Activated naive CD4-positive, alpha-beta T cell treated with anti-CD3 and anti-CD28 coated beads, Interleukin-2, amount 50 U/mL, for 24 hours (primary cell): ENCODE measurements at regions not wholly inside any gene's neighbourhood (a gene's known extent, or its start where the extent isn't known, plus 50 kb on each side); places are given as distances from the start of the nearest gene placed in this dataset.

Experiments used
- H3K27ac Mint-ChIP-seq: one replicate; pipeline ENCODE4 v1.8.0; 2021; ENCODE audit warnings: mild to moderate bottlenecking, mixed read lengths
- H3K27me3 Mint-ChIP-seq: one replicate; pipeline ENCODE4 v1.8.0; 2021; ENCODE audit warnings: mixed read lengths
- H3K36me3 Mint-ChIP-seq: one replicate; pipeline ENCODE4 v1.8.0; 2021; ENCODE audit warnings: mixed read lengths
- H3K4me1 Mint-ChIP-seq: one replicate; pipeline ENCODE4 v1.8.0; 2021; ENCODE audit warnings: mixed read lengths
- H3K4me3 Mint-ChIP-seq: one replicate; pipeline ENCODE4 v1.8.0; 2021; ENCODE audit warnings: mild to moderate bottlenecking, mixed read lengths
- H3K9me3 Mint-ChIP-seq: one replicate; pipeline ENCODE4 v1.8.0; 2021; ENCODE audit warnings: mixed read lengths

- H3K9me3 Mint-ChIP-seq, result no peaks in the 10 kb centered on the region
- H3K4me3 Mint-ChIP-seq, result no peak overlapping the region
- no peaks in the 10 kb centered on the region for H3K4me1 Mint-ChIP-seq
- no peaks in the 10 kb centered on the region for H3K36me3 Mint-ChIP-seq
- H3K27me3 Mint-ChIP-seq, result peaks cover 6% of the 10 kb centered on the region
- no peak overlapping the region for H3K27ac Mint-ChIP-seq
Observed at GRCh38 chr5:72623936-72624335, 116.7 kb upstream of the ZNF366 start.

GRCh38 chr5:72623323-72623722, 116.1 kb upstream of the ZNF366 start:
- Mint-ChIP-seq H3K4me1 (no peaks in the 10 kb centered on the region), H3K4me3 (no peak overlapping the region), H3K27me3 (peaks cover 6% of the 10 kb centered on the region), H3K27ac (no peak overlapping the region), H3K36me3 (no peaks in the 10 kb centered on the region), H3K9me3 (no peaks in the 10 kb centered on the region)

- Mint-ChIP-seq H3K4me3 (no peak overlapping the region), H3K27me3 (peaks cover 6% of the 10 kb centered on the region), H3K27ac (no peak overlapping the region), H3K9me3 (no peaks in the 10 kb centered on the region), H3K36me3 (no peaks in the 10 kb centered on the region), H3K4me1 (no peaks in the 10 kb centered on the region)
Observed at GRCh38 chr5:72622170-72622760, 115.1 kb upstream of the ZNF366 start.

GRCh38 chr5:72621576-72621975, 114.4 kb upstream of the ZNF366 start:
- Mint-ChIP-seq H3K4me1 (no peaks in the 10 kb centered on the region), H3K27ac (no peak overlapping the region), H3K36me3 (no peaks in the 10 kb centered on the region), H3K27me3 (peaks cover 6% of the 10 kb centered on the region), H3K9me3 (no peaks in the 10 kb centered on the region), H3K4me3 (no peak overlapping the region)

- H3K36me3 Mint-ChIP-seq, result no peaks in the 10 kb centered on the region
- H3K4me1 Mint-ChIP-seq, result no peaks in the 10 kb centered on the region
- H3K9me3 Mint-ChIP-seq, result no peaks in the 10 kb centered on the region
- peaks cover 6% of the 10 kb centered on the region for H3K27me3 Mint-ChIP-seq
- no peak overlapping the region for H3K4me3 Mint-ChIP-seq
- H3K27ac Mint-ChIP-seq, result no peak overlapping the region
Observed at GRCh38 chr5:72619677-72620076, 112.5 kb upstream of the ZNF366 start.

- Mint-ChIP-seq H3K36me3 (no peaks in the 10 kb centered on the region), H3K4me1 (no peaks in the 10 kb centered on the region), H3K9me3 (no peaks in the 10 kb centered on the region), H3K27ac (no peak overlapping the region), H3K27me3 (peaks cover 5% of the 10 kb centered on the region), H3K4me3 (no peak overlapping the region)
Observed at GRCh38 chr5:72619251-72619650, 112.0 kb upstream of the ZNF366 start.

- Mint-ChIP-seq H3K4me1 (no peaks in the 10 kb centered on the region), H3K27me3 (peaks cover 3% of the 10 kb centered on the region), H3K36me3 (no peaks in the 10 kb centered on the region), H3K4me3 (no peak overlapping the region), H3K9me3 (no peaks in the 10 kb centered on the region), H3K27ac (no peak overlapping the region)
Observed at GRCh38 chr5:72618708-72619107, 111.5 kb upstream of the ZNF366 start.

- no peak overlapping the region for H3K27ac Mint-ChIP-seq
Observed at GRCh38 chr5:72615061-72615460, 107.9 kb upstream of the ZNF366 start.

GRCh38 chr5:72613515-72613914, 106.3 kb upstream of the ZNF366 start:
- peaks cover 3% of the 10 kb centered on the region for H3K27me3 Mint-ChIP-seq
- H3K4me3 Mint-ChIP-seq, result no peak overlapping the region
- H3K36me3 Mint-ChIP-seq, result no peaks in the 10 kb centered on the region
- no peak overlapping the region for H3K27ac Mint-ChIP-seq
- H3K9me3 Mint-ChIP-seq, result no peaks in the 10 kb centered on the region
- peaks cover 8% of the 10 kb centered on the region for H3K4me1 Mint-ChIP-seq

More at GRCh38 chr5:72615061-72615460, 107.9 kb upstream of the ZNF366 start:
- Mint-ChIP-seq H3K27me3 (peaks cover 3% of the 10 kb centered on the region), H3K4me1 (peaks cover 8% of the 10 kb centered on the region), H3K9me3 (no peaks in the 10 kb centered on the region), H3K4me3 (no peak overlapping the region), H3K36me3 (no peaks in the 10 kb centered on the region)

- Mint-ChIP-seq H3K4me1 (peaks cover 8% of the 10 kb centered on the region), H3K27ac (no peak overlapping the region), H3K9me3 (no peaks in the 10 kb centered on the region), H3K27me3 (peaks cover 3% of the 10 kb centered on the region), H3K36me3 (no peaks in the 10 kb centered on the region), H3K4me3 (no peak overlapping the region)
Observed at GRCh38 chr5:72612810-72613209, 105.6 kb upstream of the ZNF366 start.

GRCh38 chr5:72611118-72611730, 104.0 kb upstream of the ZNF366 start:
- Mint-ChIP-seq H3K36me3 (no peaks in the 10 kb centered on the region), H3K27ac (no peak overlapping the region)

GRCh38 chr5:72608926-72609325, 101.7 kb upstream of the ZNF366 start:
- H3K4me1 Mint-ChIP-seq, result peaks cover 8% of the 10 kb centered on the region
- H3K9me3 Mint-ChIP-seq, result no peaks in the 10 kb centered on the region
- peaks cover 3% of the 10 kb centered on the region for H3K27me3 Mint-ChIP-seq
- no peak overlapping the region for H3K4me3 Mint-ChIP-seq
- H3K27ac Mint-ChIP-seq, result no peak overlapping the region
- no peaks in the 10 kb centered on the region for H3K36me3 Mint-ChIP-seq

More at GRCh38 chr5:72611118-72611730, 104.0 kb upstream of the ZNF366 start:
- no peak overlapping the region for H3K4me3 Mint-ChIP-seq
- H3K9me3 Mint-ChIP-seq, result no peaks in the 10 kb centered on the region
- H3K4me1 Mint-ChIP-seq, result peaks cover 8% of the 10 kb centered on the region
- H3K27me3 Mint-ChIP-seq, result peaks cover 3% of the 10 kb centered on the region

GRCh38 chr5:72608297-72608696, 101.1 kb upstream of the ZNF366 start:
- H3K27me3 Mint-ChIP-seq, result peaks cover 3% of the 10 kb centered on the region
- H3K4me3 Mint-ChIP-seq, result no peak overlapping the region
- no peaks in the 10 kb centered on the region for H3K9me3 Mint-ChIP-seq
- H3K4me1 Mint-ChIP-seq, result peaks cover 8% of the 10 kb centered on the region
- no peak overlapping the region for H3K27ac Mint-ChIP-seq
- no peaks in the 10 kb centered on the region for H3K36me3 Mint-ChIP-seq

GRCh38 chr5:72607381-72607780, 100.2 kb upstream of the ZNF366 start:
- Mint-ChIP-seq H3K9me3 (no peaks in the 10 kb centered on the region), H3K27me3 (peaks cover 3% of the 10 kb centered on the region), H3K4me3 (no peak overlapping the region), H3K27ac (no peak overlapping the region), H3K36me3 (no peaks in the 10 kb centered on the region), H3K4me1 (peaks cover 8% of the 10 kb centered on the region)

- H3K36me3 Mint-ChIP-seq, result no peaks in the 10 kb centered on the region
- peaks cover 3% of the 10 kb centered on the region for H3K27me3 Mint-ChIP-seq
- H3K4me3 Mint-ChIP-seq, result no peak overlapping the region
- no peak overlapping the region for H3K27ac Mint-ChIP-seq
- no peaks in the 10 kb centered on the region for H3K9me3 Mint-ChIP-seq
- peaks cover 8% of the 10 kb centered on the region for H3K4me1 Mint-ChIP-seq
Observed at GRCh38 chr5:72606525-72606924, 99.3 kb upstream of the ZNF366 start.

GRCh38 chr5:72605632-72606031, 98.4 kb upstream of the ZNF366 start:
- Mint-ChIP-seq H3K9me3 (no peaks in the 10 kb centered on the region), H3K36me3 (no peaks in the 10 kb centered on the region), H3K4me3 (no peak overlapping the region), H3K4me1 (no peaks in the 10 kb centered on the region), H3K27me3 (peaks cover 3% of the 10 kb centered on the region), H3K27ac (no peak overlapping the region)

GRCh38 chr5:72604798-72605154, 97.6 kb upstream of the ZNF366 start:
- H3K4me1 Mint-ChIP-seq, result no peaks in the 10 kb centered on the region
- no peak overlapping the region for H3K4me3 Mint-ChIP-seq
- no peaks in the 10 kb centered on the region for H3K36me3 Mint-ChIP-seq
- no peaks in the 10 kb centered on the region for H3K27me3 Mint-ChIP-seq
- H3K9me3 Mint-ChIP-seq, result no peaks in the 10 kb centered on the region
- H3K27ac Mint-ChIP-seq, result no peak overlapping the region
